ENCODE measurements at regions not wholly inside any gene's neighbourhood (a gene's known extent, or its start where the extent isn't known, plus 50 kb on each side); places are given as distances from the start of the nearest gene placed in this dataset.
A peak's percentile ranks its signal among the peaks of the same experiment; 100 is the strongest.

- ChIA-PET CTCF (no interaction called here), POLR2A (no interaction called here)
- H3K36me3 Mint-ChIP-seq, result no peaks in the 10 kb centered on the region
- no peaks in the 10 kb centered on the region for H3K4me1 Mint-ChIP-seq
- H3K4me3 ChIP-seq (ENCODE audit: control insufficient read depth in 1 of 2, extremely low read depth in 1 of 2, low read length in 1 of 2), result no peak overlapping the region
- no peak overlapping the region for H3K27ac Mint-ChIP-seq
- peaks cover 0 to 10% (median under 1%) of the 10 kb centered on the region in 3 donors for H3K9me3 Mint-ChIP-seq
- H3K4me3 Mint-ChIP-seq, result no peak overlapping the region
- no peaks in the 10 kb centered on the region for H3K36me3 ChIP-seq (ENCODE audit: control insufficient read depth in 2 of 2, extremely low read depth in 1 of 2, insufficient read depth in 1 of 2, low read length in 1 of 2)
- peaks cover 0 to 20% of the 10 kb centered on the region in 2 experiments for H3K27me3 ChIP-seq (replicated peaks in 1 of 2; ENCODE audit: control insufficient read depth in 2 of 2, extremely low read depth in 1 of 2, insufficient read depth in 2 of 2, low read length in 1 of 2)
- H3K4me1 ChIP-seq (ENCODE audit: control insufficient read depth in 1 of 2, extremely low read depth in 1 of 2, insufficient read depth in 2 of 2, low read length in 2 of 2), result no peaks in the 10 kb centered on the region
- DNase-seq (no peak), ATAC-seq (replicated peaks in 1 of 4) (no peak)
- 76% methylated on average over 12 of the region's 13 CpGs for WGBS (ENCODE audit: insufficient coverage)
- no peak overlapping the region for H3K27ac ChIP-seq (ENCODE audit: low read length)
- peaks cover 3 to 4% of the 10 kb centered on the region in 2 donors for H3K27me3 Mint-ChIP-seq
- no peaks in the 10 kb centered on the region for H3K9me3 ChIP-seq
Observed at GRCh38 chr22:48318575-48319320, 1508.9 kb downstream of the BRD1 start.

GRCh38 chr22:48318173-48318572 is 1509.5 kb downstream of the BRD1 start:
- no peak overlapping the region for H3K4me3 ChIP-seq (ENCODE audit: control insufficient read depth in 1 of 2, extremely low read depth in 1 of 2, low read length in 1 of 2)
- H3K9me3 Mint-ChIP-seq, result peaks cover 0 to 15% (median 0%) of the 10 kb centered on the region in 3 donors
- H3K4me1 Mint-ChIP-seq, result no peaks in the 10 kb centered on the region
- H3K9me3 ChIP-seq, result no peaks in the 10 kb centered on the region
- POLR2A ChIA-PET, result no interaction called here
- 77% methylated on average over 5 of the region's 6 CpGs for WGBS (ENCODE audit: insufficient coverage)
- H3K27me3 Mint-ChIP-seq, result peaks cover 3 to 4% of the 10 kb centered on the region in 2 donors
- H3K4me3 Mint-ChIP-seq, result no peak overlapping the region
- H3K27ac ChIP-seq (ENCODE audit: low read length), result no peak overlapping the region
- H3K36me3 ChIP-seq (ENCODE audit: control insufficient read depth in 2 of 2, extremely low read depth in 1 of 2, insufficient read depth in 1 of 2, low read length in 1 of 2), result no peaks in the 10 kb centered on the region
- DNase-seq (no peak), ATAC-seq (replicated peaks in 1 of 4) (no peak)
- H3K27ac Mint-ChIP-seq, result no peak overlapping the region
- CTCF ChIA-PET, result no interaction called here
- H3K27me3 ChIP-seq (replicated peaks in 1 of 2; ENCODE audit: control insufficient read depth in 2 of 2, extremely low read depth in 1 of 2, insufficient read depth in 2 of 2, low read length in 1 of 2), result peaks cover 0 to 20% of the 10 kb centered on the region in 2 experiments
- H3K4me1 ChIP-seq (ENCODE audit: control insufficient read depth in 1 of 2, extremely low read depth in 1 of 2, insufficient read depth in 2 of 2, low read length in 2 of 2), result no peaks in the 10 kb centered on the region
- no peaks in the 10 kb centered on the region for H3K36me3 Mint-ChIP-seq

- ChIA-PET POLR2A (no interaction called here), CTCF (no interaction called here)
- Histone ChIP-seq H3K27ac (ENCODE audit: low read length) (no peak overlapping the region), H3K27me3 (replicated peaks in 1 of 2; ENCODE audit: control insufficient read depth in 2 of 2, extremely low read depth in 1 of 2, insufficient read depth in 2 of 2, low read length in 1 of 2) (peaks cover 0 to 22% of the 10 kb centered on the region in 2 experiments), H3K36me3 (ENCODE audit: control insufficient read depth in 2 of 2, extremely low read depth in 1 of 2, insufficient read depth in 1 of 2, low read length in 1 of 2) (no peaks in the 10 kb centered on the region), H3K9me3 (no peaks in the 10 kb centered on the region), H3K4me3 (ENCODE audit: control insufficient read depth in 1 of 2, extremely low read depth in 1 of 2, low read length in 1 of 2) (no peak overlapping the region), H3K4me1 (ENCODE audit: control insufficient read depth in 1 of 2, extremely low read depth in 1 of 2, insufficient read depth in 2 of 2, low read length in 2 of 2) (no peaks in the 10 kb centered on the region)
- Mint-ChIP-seq H3K4me3 (no peak overlapping the region), H3K36me3 (no peaks in the 10 kb centered on the region), H3K9me3 (peaks cover 0 to 22% (median 9%) of the 10 kb centered on the region in 3 donors), H3K27me3 (peaks cover 3 to 4% of the 10 kb centered on the region in 2 donors), H3K4me1 (no peaks in the 10 kb centered on the region), H3K27ac (no peak overlapping the region)
- no peak for ATAC-seq (replicated peaks in 1 of 4)
- 62% methylated on average over 12 of the region's 19 CpGs for WGBS (ENCODE audit: insufficient coverage)
- peak in 1 of 35 experiments; percentile 3 for DNase-seq
Observed at GRCh38 chr22:48316257-48317250, 1511.1 kb downstream of the BRD1 start.

GRCh38 chr22:48315439-48316256 is 1512.0 kb downstream of the BRD1 start:
- Mint-ChIP-seq H3K36me3 (no peaks in the 10 kb centered on the region), H3K4me3 (no peak overlapping the region), H3K27ac (no peak overlapping the region), H3K27me3 (peaks cover 1 to 3% of the 10 kb centered on the region in 2 donors), H3K4me1 (no peaks in the 10 kb centered on the region), H3K9me3 (peaks cover 0 to 26% (median 12%) of the 10 kb centered on the region in 3 donors)
- ChIA-PET CTCF (no interaction called here), POLR2A (no interaction called here)
- DNase-seq (no peak), ATAC-seq (replicated peaks in 1 of 4) (no peak)
- peaks cover 0 to 22% of the 10 kb centered on the region in 2 experiments for H3K27me3 ChIP-seq (replicated peaks in 1 of 2; ENCODE audit: control insufficient read depth in 2 of 2, extremely low read depth in 1 of 2, insufficient read depth in 2 of 2, low read length in 1 of 2)
- no peaks in the 10 kb centered on the region for H3K4me1 ChIP-seq (ENCODE audit: control insufficient read depth in 1 of 2, extremely low read depth in 1 of 2, insufficient read depth in 2 of 2, low read length in 2 of 2)
- H3K36me3 ChIP-seq (ENCODE audit: control insufficient read depth in 2 of 2, extremely low read depth in 1 of 2, insufficient read depth in 1 of 2, low read length in 1 of 2), result no peaks in the 10 kb centered on the region
- WGBS (ENCODE audit: insufficient coverage), result 92% methylated on average over 23 of the region's 23 CpGs
- H3K9me3 ChIP-seq, result no peaks in the 10 kb centered on the region
- H3K27ac ChIP-seq (ENCODE audit: low read length), result no peak overlapping the region
- no peak overlapping the region for H3K4me3 ChIP-seq (ENCODE audit: control insufficient read depth in 1 of 2, extremely low read depth in 1 of 2, low read length in 1 of 2)

- no peak overlapping the region for H3K4me3 ChIP-seq (ENCODE audit: control insufficient read depth in 1 of 2, extremely low read depth in 1 of 2, low read length in 1 of 2)
- POLR2A ChIA-PET, result no interaction called here
- CTCF ChIA-PET, result no interaction called here
- peaks cover 0 to 30% (median 12%) of the 10 kb centered on the region in 3 donors for H3K9me3 Mint-ChIP-seq
- no peak overlapping the region for H3K27ac ChIP-seq (ENCODE audit: low read length)
- H3K9me3 ChIP-seq, result no peaks in the 10 kb centered on the region
- no peak for DNase-seq
- peaks cover 0 to 12% of the 10 kb centered on the region in 2 experiments for H3K27me3 ChIP-seq (replicated peaks in 1 of 2; ENCODE audit: control insufficient read depth in 2 of 2, extremely low read depth in 1 of 2, insufficient read depth in 2 of 2, low read length in 1 of 2)
- no peak for ATAC-seq (replicated peaks in 1 of 4)
- no peak overlapping the region for H3K4me3 Mint-ChIP-seq
- no peaks in the 10 kb centered on the region for H3K36me3 Mint-ChIP-seq
- WGBS (ENCODE audit: insufficient coverage), result 40% methylated on average over 1 of the region's 6 CpGs
- H3K4me1 ChIP-seq (ENCODE audit: control insufficient read depth in 1 of 2, extremely low read depth in 1 of 2, insufficient read depth in 2 of 2, low read length in 2 of 2), result no peaks in the 10 kb centered on the region
- no peaks in the 10 kb centered on the region for H3K27me3 Mint-ChIP-seq
- no peak overlapping the region for H3K27ac Mint-ChIP-seq
- H3K36me3 ChIP-seq (ENCODE audit: control insufficient read depth in 2 of 2, extremely low read depth in 1 of 2, insufficient read depth in 1 of 2, low read length in 1 of 2), result no peaks in the 10 kb centered on the region
- no peaks in the 10 kb centered on the region for H3K4me1 Mint-ChIP-seq
Observed at GRCh38 chr22:48314073-48314472, 1513.6 kb downstream of the BRD1 start.

GRCh38 chr22:48313175-48313830 is 1514.4 kb downstream of the BRD1 start:
- Histone ChIP-seq H3K4me1 (ENCODE audit: control insufficient read depth in 1 of 2, extremely low read depth in 1 of 2, insufficient read depth in 2 of 2, low read length in 2 of 2) (no peaks in the 10 kb centered on the region), H3K27me3 (replicated peaks in 1 of 2; ENCODE audit: control insufficient read depth in 2 of 2, extremely low read depth in 1 of 2, insufficient read depth in 2 of 2, low read length in 1 of 2) (peaks cover 0 to 11% of the 10 kb centered on the region in 2 experiments), H3K9me3 (no peaks in the 10 kb centered on the region), H3K27ac (ENCODE audit: low read length) (no peak overlapping the region), H3K36me3 (ENCODE audit: control insufficient read depth in 2 of 2, extremely low read depth in 1 of 2, insufficient read depth in 1 of 2, low read length in 1 of 2) (no peaks in the 10 kb centered on the region), H3K4me3 (ENCODE audit: control insufficient read depth in 1 of 2, extremely low read depth in 1 of 2, low read length in 1 of 2) (no peak overlapping the region)
- no peak overlapping the region for H3K4me3 Mint-ChIP-seq
- no peaks in the 10 kb centered on the region for H3K36me3 Mint-ChIP-seq
- H3K27ac Mint-ChIP-seq, result no peak overlapping the region
- peaks cover 0 to 30% (median 12%) of the 10 kb centered on the region in 3 donors for H3K9me3 Mint-ChIP-seq
- DNase-seq (no peak), ATAC-seq (replicated peaks in 1 of 4) (no peak)
- 86% methylated on average over 6 of the region's 14 CpGs for WGBS (ENCODE audit: insufficient coverage)
- ChIA-PET CTCF (no interaction called here), POLR2A (no interaction called here)
- H3K27me3 Mint-ChIP-seq, result no peaks in the 10 kb centered on the region
- no peaks in the 10 kb centered on the region for H3K4me1 Mint-ChIP-seq

Data from T-cell (primary cell).